HG02938 (cell line): ENCODE measurements at regions not wholly inside any gene's neighbourhood (a gene's known extent, or its start where the extent isn't known, plus 50 kb on each side); places are given as distances from the start of the nearest gene placed in this dataset.

Experiments
- ATAC-seq: cut with Tn5 transposase; IDR thresholded peaks from one replicate; pipeline ENCODE4 v1.9.1; 2021; ENCODE audit warnings: mild to moderate bottlenecking, moderate library complexity; ENCODE audit not compliant: unreplicated experiment

GRCh38 chr5:73231246-73231778 lies 58.3 kb downstream of the TMEM174 start:
- no peak for ATAC-seq

- ATAC-seq, result no peak
These were observed 57.6 kb downstream of the TMEM174 start for GRCh38 chr5:73230264-73231245.

GRCh38 chr5:73229271-73229670 lies 56.3 kb downstream of the TMEM174 start:
- ATAC-seq, result no peak

GRCh38 chr5:73228052-73228451 lies 55.1 kb downstream of the TMEM174 start:
- ATAC-seq, result no peak
